H9 (cell line): ENCODE measurements at regions not wholly inside any gene's neighbourhood (a gene's known extent, or its start where the extent isn't known, plus 50 kb on each side); places are given as distances from the start of the nearest gene placed in this dataset.

Experiments used
- DNase-seq: peaks from one replicate; pipeline ENCODE4 v3.0.0-alpha.2; 2017
- H2AFZ ChIP-seq: one replicate; pipeline ENCODE4 v1.6.1; 2013; ENCODE audit warnings: mild to moderate bottlenecking, low read length, control low read depth, moderate library complexity
- H2AK5ac ChIP-seq: 2 replicates; pipeline ENCODE4 v1.6.1; 2013; ENCODE audit warnings: low read length, control low read depth, mixed read lengths; ENCODE audit not compliant: insufficient read length
- H2BK120ac ChIP-seq: one replicate; pipeline ENCODE4 v1.6.1; 2013; ENCODE audit warnings: low read depth, mild to moderate bottlenecking, low read length, control low read depth, inconsistent platforms; ENCODE audit not compliant: poor library complexity, severe bottlenecking
- H2BK12ac ChIP-seq: 2 replicates; pipeline ENCODE4 v1.6.1; 2013; ENCODE audit warnings: low read length, control low read depth, mixed read lengths, low read depth; ENCODE audit not compliant: insufficient read length
- H2BK15ac ChIP-seq: 2 replicates; pipeline ENCODE4 v1.6.1; 2013; ENCODE audit warnings: low read depth, low read length, control low read depth
- H2BK20ac ChIP-seq: one replicate; pipeline ENCODE4 v1.6.1; 2013; ENCODE audit warnings: low read depth, mild to moderate bottlenecking, low read length, control low read depth, inconsistent platforms; ENCODE audit not compliant: poor library complexity, severe bottlenecking
- H2BK5ac ChIP-seq: 2 replicates; pipeline ENCODE4 v1.6.1; 2013; ENCODE audit warnings: low read length, control low read depth, mixed read lengths; ENCODE audit not compliant: insufficient read length
- H3K14ac ChIP-seq: 2 replicates; pipeline ENCODE4 v1.6.1; 2013; ENCODE audit warnings: low read length, control low read depth; ENCODE audit not compliant: insufficient read depth
- H3K18ac ChIP-seq: 2 replicates; pipeline ENCODE4 v1.6.1; 2013; ENCODE audit warnings: low read depth, mild to moderate bottlenecking, mixed read lengths, low read length, control low read depth; ENCODE audit not compliant: insufficient read length
- H3K23ac ChIP-seq: 2 replicates; pipeline ENCODE4 v1.6.1; 2013; ENCODE audit warnings: low read length, control low read depth, mixed read lengths, low read depth; ENCODE audit not compliant: insufficient read length
- H3K23me2 ChIP-seq: 2 replicates; pipeline ENCODE4 v1.6.1; 2013; ENCODE audit warnings: low read depth, mild to moderate bottlenecking, mixed read lengths, low read length, control low read depth; ENCODE audit not compliant: insufficient read length, poor library complexity, severe bottlenecking
- H3K27ac ChIP-seq: 2 replicates; pipeline ENCODE4 v1.5.1; 2013; ENCODE audit warnings: low read length, control low read depth, mixed read lengths, low read depth; ENCODE audit not compliant: insufficient read length
- H3K27me3 ChIP-seq: 2 replicates; pipeline ENCODE4 v1.6.1; 2013; ENCODE audit warnings: low read length, control low read depth, inconsistent platforms; ENCODE audit not compliant: insufficient read depth
- H3K4ac ChIP-seq: 2 replicates; pipeline ENCODE4 v1.6.1; 2013; ENCODE audit warnings: low read depth, mild to moderate bottlenecking, control low read depth, inconsistent platforms, low read length, moderate library complexity
- H3K4me1 ChIP-seq: 2 replicates; pipeline ENCODE4 v1.6.1; 2013; ENCODE audit warnings: low read length, control low read depth, inconsistent platforms; ENCODE audit not compliant: insufficient read depth
- H3K4me2 ChIP-seq: 2 replicates; pipeline ENCODE4 v1.6.1; 2013; ENCODE audit warnings: low read length, control low read depth, mixed read lengths; ENCODE audit not compliant: insufficient read length, insufficient read depth
- H3K56ac ChIP-seq: 2 replicates; pipeline ENCODE4 v1.6.1; 2013; ENCODE audit warnings: low read depth, mild to moderate bottlenecking, mixed read lengths, low read length, control low read depth; ENCODE audit not compliant: insufficient read length
- H3K79me1 ChIP-seq: 2 replicates; pipeline ENCODE4 v1.6.1; 2013; ENCODE audit warnings: low read depth, mild to moderate bottlenecking, moderate library complexity, low read length, control low read depth, inconsistent platforms; ENCODE audit not compliant: insufficient read depth, poor library complexity, severe bottlenecking
- H3K79me2 ChIP-seq: 2 replicates; pipeline ENCODE4 v1.6.1; 2013; ENCODE audit warnings: low read length, control low read depth, inconsistent platforms; ENCODE audit not compliant: insufficient read depth
- H3K9ac ChIP-seq: 2 replicates; pipeline ENCODE4 v1.6.1; 2013; ENCODE audit warnings: low read length, control low read depth, mixed read lengths; ENCODE audit not compliant: insufficient read length; ENCODE audit errors: extremely low read depth
- H3K9me3 ChIP-seq: one replicate; pipeline ENCODE4 v1.6.1; 2013; ENCODE audit warnings: low read depth, low read length, inconsistent platforms; ENCODE audit not compliant: control insufficient read depth
- H3T11ph ChIP-seq: one replicate; pipeline ENCODE4 v1.6.1; 2013; ENCODE audit warnings: mild to moderate bottlenecking, low read length, control low read depth, inconsistent platforms
- H4K20me1 ChIP-seq: one replicate; pipeline ENCODE4 v1.6.1; 2013; ENCODE audit not compliant: control insufficient read depth, insufficient read length, insufficient read depth
- H4K5ac ChIP-seq: 2 replicates; pipeline ENCODE4 v1.6.1; 2013; ENCODE audit warnings: low read depth, mild to moderate bottlenecking, mixed read lengths, low read length, control low read depth; ENCODE audit not compliant: insufficient read length
- H4K8ac ChIP-seq: replicated peaks from 2 replicates; pipeline ENCODE4 v1.6.1; 2013; ENCODE audit warnings: low read length, control low read depth, mixed read lengths, low read depth; ENCODE audit not compliant: insufficient read length
- H4K91ac ChIP-seq: 2 replicates; pipeline ENCODE4 v1.6.1; 2013; ENCODE audit warnings: low read depth, mild to moderate bottlenecking, moderate library complexity, mixed read lengths, low read length, control low read depth; ENCODE audit not compliant: insufficient read length
- H3K27ac Mint-ChIP-seq, 3 experiments: 2 replicates in 2 of 3; 3 replicates in 1 of 3; pipeline ENCODE4 v1.8.0; 2020 to 2021; ENCODE audit warnings: mixed read lengths in 3 of 3, mild to moderate bottlenecking in 1 of 3, moderate library complexity in 1 of 3
- H3K27me3 Mint-ChIP-seq: 2 replicates; pipeline ENCODE4 v1.8.0; 2021; ENCODE audit warnings: low read depth, mild to moderate bottlenecking, moderate library complexity, mixed read lengths
- H3K36me3 Mint-ChIP-seq, 3 experiments: 2 replicates in 2 of 3; 3 replicates in 1 of 3; pipeline ENCODE4 v1.8.0; 2020 to 2021; ENCODE audit warnings: low read depth in 3 of 3, mixed read lengths in 3 of 3; ENCODE audit not compliant: insufficient read depth in 1 of 3
- H3K4me1 Mint-ChIP-seq, 2 experiments: 2 replicates each; pipeline ENCODE4 v1.8.0; 2020; ENCODE audit warnings: mixed read lengths in 2 of 2
- H3K4me3 Mint-ChIP-seq, 2 experiments: 2 replicates in 1 of 2; 3 replicates in 1 of 2; pipeline ENCODE4 v1.8.0; 2020 to 2021; ENCODE audit warnings: mild to moderate bottlenecking in 2 of 2, mixed read lengths in 2 of 2, moderate library complexity in 1 of 2
- H3K9me3 Mint-ChIP-seq, 2 experiments: 2 replicates in 1 of 2; 3 replicates in 1 of 2; pipeline ENCODE4 v1.8.0; 2020; ENCODE audit warnings: mild to moderate bottlenecking in 2 of 2, mixed read lengths in 2 of 2, moderate library complexity in 1 of 2
- CTCF ChIP-seq: fragments of 200-600 bp; sonication (generic); conservative IDR thresholded peaks from 3 replicates; pipeline ENCODE4 v1.8.0; 2021; ENCODE audit warnings: antibody characterized with exemption, mild to moderate bottlenecking
- WGBS: extraction: QIAGEN DNeasy Blood & Tissue Kit; methylation state at CpG from one replicate; pipeline ENCODE4 v1.1.7; 2013; ENCODE audit warnings: missing lambda C conversion rate, low lambda C conversion rate, mixed read lengths; ENCODE audit not compliant: insufficient read length; ENCODE audit errors: extremely low coverage; 5-methylcytosine and 5-hydroxymethylcytosine counted together

- no peak overlapping the region for H2BK20ac ChIP-seq
- no peak overlapping the region for H3K56ac ChIP-seq
- no peak overlapping the region for H3K27ac Mint-ChIP-seq
- H3K9me3 ChIP-seq = no peaks in the 10 kb centered on the region
- H3K9ac ChIP-seq = no peak overlapping the region
- H2AK5ac ChIP-seq = no peak overlapping the region
- no peak overlapping the region for H3K4ac ChIP-seq
- H2BK12ac ChIP-seq = no peak overlapping the region
- TF ChIP-seq CTCF = no peak
- H3K14ac ChIP-seq = no peak overlapping the region
- no peaks in the 10 kb centered on the region for H3K4me1 ChIP-seq
- H4K5ac ChIP-seq = no peak overlapping the region
- H2BK15ac ChIP-seq = no peak overlapping the region
- H4K8ac ChIP-seq = no peak overlapping the region
- H3K36me3 Mint-ChIP-seq = peaks cover 0 to 4% (median 0%) of the 10 kb centered on the region in 3 experiments; a peak in 3 of 7 replicates
- H3K23me2 ChIP-seq = no peaks in the 10 kb centered on the region
- H3K27ac ChIP-seq = no peak overlapping the region
- H3K23ac ChIP-seq = no peak overlapping the region
- H3K9me3 Mint-ChIP-seq = peaks cover 3 to 8% of the 10 kb centered on the region in 2 experiments; a peak in 4 of 5 replicates
- H3K27me3 ChIP-seq = no peaks in the 10 kb centered on the region
- no peak overlapping the region for H2AFZ ChIP-seq
- no peaks in the 10 kb centered on the region for H3K79me1 ChIP-seq
- H4K20me1 ChIP-seq = no peaks in the 10 kb centered on the region
- no peak overlapping the region for H2BK120ac ChIP-seq
- no CpG with 5 or more reads among the region's 18 CpGs for WGBS
- H3K18ac ChIP-seq = no peak overlapping the region
- no peak overlapping the region for H3K4me3 Mint-ChIP-seq
- peaks cover 8 to 12% of the 10 kb centered on the region in 2 experiments for H3K4me1 Mint-ChIP-seq
- H4K91ac ChIP-seq = no peak overlapping the region
- no peak overlapping the region for H3T11ph ChIP-seq
- H2BK5ac ChIP-seq = no peak overlapping the region
- H3K27me3 Mint-ChIP-seq = peaks cover 18% of the 10 kb centered on the region
- DNase-seq = no peak
- no peak overlapping the region for H3K4me2 ChIP-seq
- H3K79me2 ChIP-seq = no peaks in the 10 kb centered on the region
Observed at GRCh38 chr16:86707171-86707570, 128.8 kb downstream of the FOXL1 start.
